ENCODE measurements at regions not wholly inside any gene's neighbourhood (a gene's known extent, or its start where the extent isn't known, plus 50 kb on each side); places are given as distances from the start of the nearest gene placed in this dataset.

DNA sequence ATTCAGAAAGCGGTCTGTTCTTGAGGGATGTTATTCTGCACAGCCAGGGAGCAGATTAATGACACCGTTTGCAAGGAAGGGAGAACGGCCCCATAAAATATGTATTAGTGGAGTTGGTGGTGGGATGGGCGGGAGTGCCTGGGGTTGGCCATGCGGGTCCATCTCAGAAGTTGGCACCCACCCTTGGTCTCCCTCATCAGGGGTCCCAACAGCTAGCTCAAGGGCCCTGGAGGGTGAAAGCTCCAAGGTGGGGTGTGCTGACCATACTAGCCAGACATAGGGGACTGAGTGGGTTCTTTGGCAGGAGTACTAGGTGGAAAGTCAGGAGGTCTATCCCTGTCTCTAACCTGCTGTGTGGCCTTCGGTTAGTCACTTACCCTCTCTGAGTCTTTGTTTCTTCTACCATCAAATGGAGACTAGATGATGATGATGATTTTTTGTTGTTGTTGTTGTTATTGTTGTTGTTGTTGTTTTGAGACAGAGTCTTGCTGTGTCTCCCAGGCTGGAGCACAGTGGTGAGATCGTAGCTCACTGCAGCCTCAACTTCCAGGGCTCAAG, 83.2 kb upstream of the BRD7 start:
- Histone ChIP-seq H2AK5ac (ENCODE audit: insufficient read length, low read length) (no peak overlapping the region), H2BK15ac (ENCODE audit: low read depth, low read length) (no peak overlapping the region), H2BK120ac (ENCODE audit: low read depth, low read length, poor library complexity, severe bottlenecking) (no peak overlapping the region), H3K27me3 (ENCODE audit: insufficient read depth, low read length) (no peaks in the 10 kb centered on the region), H3K4me1 (ENCODE audit: insufficient read depth, low read length) (peaks cover 9% of the 10 kb centered on the region; the same call in 1 of the 2 replicates), H2BK5ac (ENCODE audit: insufficient read length, low read length) (no peak overlapping the region), H3K27ac (ENCODE audit: insufficient read length, low read depth, low read length) (no peak overlapping the region), H3K23me2 (ENCODE audit: insufficient read length, low read depth, low read length, poor library complexity, severe bottlenecking) (no peaks in the 10 kb centered on the region), H3K23ac (ENCODE audit: insufficient read length, low read depth, low read length) (no peak overlapping the region), H4K91ac (ENCODE audit: insufficient read length, low read depth, low read length) (no peak overlapping the region), H3K4ac (ENCODE audit: low read depth, low read length) (no peak overlapping the region), H4K20me1 (ENCODE audit: control insufficient read depth, insufficient read depth, insufficient read length) (no peaks in the 10 kb centered on the region), H2BK20ac (ENCODE audit: low read depth, low read length, poor library complexity, severe bottlenecking) (no peak overlapping the region), H3K79me1 (ENCODE audit: insufficient read depth, low read depth, low read length, poor library complexity, severe bottlenecking) (no peaks in the 10 kb centered on the region), H3K18ac (ENCODE audit: insufficient read length, low read depth, low read length) (no peak overlapping the region), H2AFZ (ENCODE audit: low read length) (no peak overlapping the region), H3T11ph (ENCODE audit: low read length) (no peak overlapping the region), H3K9me3 (ENCODE audit: control insufficient read depth, low read depth, low read length) (no peaks in the 10 kb centered on the region), H3K14ac (ENCODE audit: insufficient read depth, low read length) (no peak overlapping the region), H3K9ac (ENCODE audit: extremely low read depth, insufficient read length, low read length) (no peak overlapping the region), H2BK12ac (ENCODE audit: insufficient read length, low read depth, low read length) (no peak overlapping the region), H4K5ac (ENCODE audit: insufficient read length, low read depth, low read length) (no peak overlapping the region), H3K4me2 (ENCODE audit: insufficient read depth, insufficient read length, low read length) (no peak overlapping the region), H4K8ac (replicated peaks; ENCODE audit: insufficient read length, low read depth, low read length) (no peak overlapping the region), H3K56ac (ENCODE audit: insufficient read length, low read depth, low read length) (no peak overlapping the region), H3K79me2 (ENCODE audit: insufficient read depth, low read length) (no peaks in the 10 kb centered on the region)
- Mint-ChIP-seq H3K36me3 (ENCODE audit: insufficient read depth in 1 of 3, low read depth in 3 of 3) (no peaks in the 10 kb centered on the region), H3K27me3 (ENCODE audit: low read depth) (peaks cover 9% of the 10 kb centered on the region), H3K9me3 (no peaks in the 10 kb centered on the region), H3K4me3 (no peak overlapping the region), H3K4me1 (peaks cover 46 to 67% of the 10 kb centered on the region in 2 experiments), H3K27ac (no peak overlapping the region)
- DNase-seq, result no peak
- TF ChIP-seq, protein P1, sequence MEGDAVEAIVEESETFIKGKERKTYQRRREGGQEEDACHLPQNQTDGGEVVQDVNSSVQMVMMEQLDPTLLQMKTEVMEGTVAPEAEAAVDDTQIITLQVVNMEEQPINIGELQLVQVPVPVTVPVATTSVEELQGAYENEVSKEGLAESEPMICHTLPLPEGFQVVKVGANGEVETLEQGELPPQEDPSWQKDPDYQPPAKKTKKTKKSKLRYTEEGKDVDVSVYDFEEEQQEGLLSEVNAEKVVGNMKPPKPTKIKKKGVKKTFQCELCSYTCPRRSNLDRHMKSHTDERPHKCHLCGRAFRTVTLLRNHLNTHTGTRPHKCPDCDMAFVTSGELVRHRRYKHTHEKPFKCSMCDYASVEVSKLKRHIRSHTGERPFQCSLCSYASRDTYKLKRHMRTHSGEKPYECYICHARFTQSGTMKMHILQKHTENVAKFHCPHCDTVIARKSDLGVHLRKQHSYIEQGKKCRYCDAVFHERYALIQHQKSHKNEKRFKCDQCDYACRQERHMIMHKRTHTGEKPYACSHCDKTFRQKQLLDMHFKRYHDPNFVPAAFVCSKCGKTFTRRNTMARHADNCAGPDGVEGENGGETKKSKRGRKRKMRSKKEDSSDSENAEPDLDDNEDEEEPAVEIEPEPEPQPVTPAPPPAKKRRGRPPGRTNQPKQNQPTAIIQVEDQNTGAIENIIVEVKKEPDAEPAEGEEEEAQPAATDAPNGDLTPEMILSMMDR (conservative IDR thresholded peaks at IDR 0.05), result no peak
- no CpG with 5 or more reads among the region's 7 CpGs for WGBS (ENCODE audit: extremely low coverage, insufficient read length, low lambda C conversion rate)

All from H9 (cell line).